Central memory CD4-positive, alpha-beta T cell (primary cell): ENCODE measurements at regions not wholly inside any gene's neighbourhood (a gene's known extent, or its start where the extent isn't known, plus 50 kb on each side); places are given as distances from the start of the nearest gene placed in this dataset.
A peak's percentile ranks its signal among the peaks of the same experiment; 100 is the strongest.
"Not testable (repeated sequence)": the region's sequence is repeated elsewhere in the genome, so short reads cannot be mapped to it uniquely, and the experiment has no call there.

ENCODE experiments used
- DNase-seq: peaks from one replicate; pipeline ENCODE4 v3.0.0; 2022

- no peak for DNase-seq
Measured at GRCh38 chr15:69554279-69554961, 101.8 kb downstream of the RPLP1 start.

- DNase-seq, result no peak
Measured at GRCh38 chr15:69555080-69555479, 102.5 kb downstream of the RPLP1 start.

- DNase-seq, result no peak
Measured at GRCh38 chr15:69556344-69556743, 103.7 kb downstream of the RPLP1 start.

GRCh38 chr15:69557020-69557706 is 104.5 kb downstream of the RPLP1 start:
- no peak for DNase-seq

GRCh38 chr15:69557707-69558409 is 105.2 kb downstream of the RPLP1 start:
- no peak for DNase-seq

GRCh38 chr15:69559440-69560190 is 107.0 kb downstream of the RPLP1 start:
- no peak for DNase-seq

GRCh38 chr15:69561071-69561784 is 108.6 kb downstream of the RPLP1 start:
- no peak for DNase-seq

GRCh38 chr15:69562116-69562515 is 109.5 kb downstream of the RPLP1 start:
- DNase-seq, result no peak

GRCh38 chr15:69562564-69562963 is 109.9 kb downstream of the RPLP1 start:
- DNase-seq, result no peak

- DNase-seq, result no peak
Measured at GRCh38 chr15:69565066-69565655, 112.5 kb downstream of the RPLP1 start.

- not testable (repeated sequence) for DNase-seq
Measured at GRCh38 chr15:69567238-69567760, 114.7 kb downstream of the RPLP1 start.

- DNase-seq, result no peak
Measured at GRCh38 chr15:69568173-69569009, 115.8 kb downstream of the RPLP1 start.

GRCh38 chr15:69570454-69570853 is 117.8 kb downstream of the RPLP1 start:
- no peak for DNase-seq

- no peak for DNase-seq
Measured at GRCh38 chr15:69570997-69571396, 118.4 kb downstream of the RPLP1 start.

GRCh38 chr15:69573278-69573677 is 120.7 kb downstream of the RPLP1 start:
- DNase-seq, result not testable (repeated sequence)

GRCh38 chr15:69573815-69574475 is 121.3 kb downstream of the RPLP1 start:
- no peak for DNase-seq

GRCh38 chr15:69574506-69574905 is 121.9 kb downstream of the RPLP1 start:
- no peak for DNase-seq

- no peak for DNase-seq
Measured at GRCh38 chr15:69575387-69575786, 122.8 kb downstream of the RPLP1 start.

GRCh38 chr15:69576035-69576526 is 123.5 kb downstream of the RPLP1 start:
- DNase-seq, result peak; percentile 56

GRCh38 chr15:69576948-69577351 is 124.3 kb downstream of the RPLP1 start:
- DNase-seq, result no peak
